Activated CD4-positive, CD25-positive, alpha-beta regulatory T cell treated with anti-CD3 and anti-CD28 coated beads, Interleukin-2, amount 50 U/mL, for 16 hours (primary cell): ENCODE measurements at regions not wholly inside any gene's neighbourhood (a gene's known extent, or its start where the extent isn't known, plus 50 kb on each side); places are given as distances from the start of the nearest gene placed in this dataset.
"Not testable (repeated sequence)": the region's sequence is repeated elsewhere in the genome, so short reads cannot be mapped to it uniquely, and the experiment has no call there.

Source experiments
- DNase-seq: peaks from one replicate; pipeline ENCODE4 v3.0.0-alpha.2; 2020; ENCODE audit warnings: low read depth, low spot score

DNA sequence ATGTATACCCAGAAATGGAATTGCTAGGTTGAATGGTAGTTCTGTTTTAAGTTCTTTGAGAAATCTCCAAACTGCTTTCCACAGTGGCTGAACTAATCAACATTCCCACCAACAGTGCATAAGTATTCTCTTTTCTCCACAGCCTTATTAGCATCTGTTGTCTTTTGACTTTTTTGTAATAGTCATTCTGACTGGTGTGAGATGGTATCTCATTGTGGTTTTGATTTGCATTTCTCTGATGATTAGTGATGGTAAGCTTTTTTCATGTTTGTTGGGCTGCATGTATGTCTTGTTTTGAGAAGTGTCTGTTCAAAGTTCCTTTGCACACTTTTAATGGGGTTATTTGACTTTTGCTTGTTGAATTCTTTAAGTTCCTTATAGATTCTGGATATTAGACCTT lies 52.4 kb upstream of the EHHADH start:
- DNase-seq: not testable (repeated sequence)

DNA sequence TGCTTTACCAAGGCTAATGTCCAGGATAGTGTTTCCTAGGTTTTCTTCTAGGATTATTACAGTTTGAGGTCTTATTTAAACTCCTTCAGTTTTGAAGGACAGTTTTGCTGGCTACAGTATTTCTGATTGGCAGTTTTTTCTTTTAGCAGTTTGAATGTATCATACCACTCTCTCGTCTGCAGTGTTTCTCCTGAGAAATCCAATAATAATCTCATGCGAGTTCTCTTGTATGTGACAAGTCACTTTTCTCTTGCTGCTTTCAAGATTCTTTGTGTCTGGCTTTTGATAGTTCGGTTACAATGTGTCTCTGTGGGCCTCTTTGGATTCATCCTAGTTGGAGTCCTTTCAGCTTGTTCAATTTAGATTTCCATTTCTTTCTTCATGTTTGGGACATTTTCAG lies 53.0 kb upstream of the EHHADH start:
- DNase-seq: no peak

DNA sequence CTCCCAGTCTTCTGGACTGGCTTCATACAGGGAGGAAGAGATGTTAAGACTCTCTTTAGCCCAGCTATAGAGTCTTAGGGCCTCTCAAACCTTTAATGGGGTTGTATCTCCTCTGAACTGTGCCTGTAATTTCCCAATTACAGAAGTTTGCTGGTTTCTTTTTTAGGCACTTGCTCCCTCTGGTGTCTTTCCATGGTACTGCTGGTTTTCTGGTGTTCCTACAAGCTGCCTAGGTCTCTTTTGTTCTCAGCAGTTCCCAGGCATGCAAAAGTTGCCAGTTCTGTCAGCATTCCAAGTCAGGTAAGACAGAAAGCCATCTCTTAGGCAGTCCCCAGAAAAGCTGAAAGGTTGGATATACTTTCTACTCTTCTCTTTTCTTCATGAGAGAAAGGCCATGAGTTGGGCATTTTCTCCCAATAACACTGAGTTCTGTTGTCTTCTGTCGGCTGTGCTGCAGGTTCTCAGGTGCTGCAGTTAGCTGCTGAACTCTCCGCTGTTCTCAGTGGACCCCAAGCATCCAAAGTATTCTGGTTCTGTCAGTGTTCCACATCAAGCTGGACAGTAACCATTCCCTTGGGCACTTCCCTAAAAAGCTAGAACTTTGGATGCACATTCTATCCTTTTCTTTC lies 54.4 kb upstream of the EHHADH start:
- DNase-seq: peak; percentile 2

DNA sequence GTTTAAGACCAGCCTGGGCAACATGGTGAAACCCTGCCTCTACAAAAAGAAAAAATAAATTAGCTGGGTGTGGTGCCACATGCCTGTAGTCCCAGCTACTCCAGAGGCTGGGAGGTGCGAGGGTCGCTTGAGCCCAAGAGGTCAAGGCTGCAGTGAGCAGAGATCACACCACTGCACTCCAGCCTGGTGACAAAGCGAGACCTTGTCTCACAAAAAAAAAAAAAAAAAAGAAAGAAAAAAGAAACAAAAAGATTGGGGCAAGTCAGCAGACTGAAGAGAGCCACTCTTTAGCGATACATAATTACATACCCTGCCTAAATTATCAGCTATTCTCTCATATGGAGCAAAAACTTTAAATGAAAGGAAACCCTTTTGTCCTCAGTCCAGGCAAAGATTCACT lies 53.6 kb upstream of the MAP3K13 start:
- no peak for DNase-seq

DNA sequence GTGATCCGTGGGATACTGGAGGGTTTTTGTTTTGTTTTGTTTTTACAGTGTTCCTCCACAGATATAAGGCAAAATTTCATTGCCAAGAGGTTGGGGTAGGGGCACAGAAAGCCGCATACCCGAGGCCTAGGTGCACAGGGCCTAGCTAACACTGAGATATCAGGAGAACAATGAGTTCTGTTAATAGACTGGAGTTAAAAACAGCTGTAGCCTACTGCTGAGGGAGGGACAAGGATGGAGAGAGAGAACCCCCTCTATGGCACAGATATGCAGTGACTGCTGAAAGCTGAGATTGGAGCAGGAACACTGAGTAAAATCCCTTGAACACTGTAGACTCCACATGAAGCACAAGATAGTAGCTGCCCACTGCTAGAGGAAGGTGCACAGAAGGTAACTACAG lies 53.1 kb upstream of the MAP3K13 start:
- no peak for DNase-seq

DNA sequence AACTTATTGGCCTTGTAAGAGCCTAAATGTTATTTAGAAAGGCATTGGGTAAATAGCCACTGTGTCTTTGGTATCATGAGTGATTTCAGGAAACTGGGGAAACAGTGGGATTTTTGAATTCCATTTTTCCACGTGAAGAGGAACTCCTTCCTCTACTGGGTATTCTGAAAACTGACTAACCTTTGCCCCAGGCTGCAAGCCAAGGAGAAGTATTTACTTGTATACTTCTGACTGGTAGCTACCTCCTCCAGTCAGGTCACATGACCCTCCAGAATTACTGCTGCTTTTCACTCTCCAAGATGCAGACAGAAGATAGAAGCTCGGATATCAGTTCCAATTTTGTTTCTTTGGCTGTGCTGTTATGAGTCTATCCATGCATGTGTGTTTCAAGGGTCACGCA lies 50.9 kb upstream of the MAP3K13 start:
- no peak for DNase-seq
